ENCODE measurements at regions not wholly inside any gene's neighbourhood (a gene's known extent, or its start where the extent isn't known, plus 50 kb on each side); places are given as distances from the start of the nearest gene placed in this dataset.

DNA sequence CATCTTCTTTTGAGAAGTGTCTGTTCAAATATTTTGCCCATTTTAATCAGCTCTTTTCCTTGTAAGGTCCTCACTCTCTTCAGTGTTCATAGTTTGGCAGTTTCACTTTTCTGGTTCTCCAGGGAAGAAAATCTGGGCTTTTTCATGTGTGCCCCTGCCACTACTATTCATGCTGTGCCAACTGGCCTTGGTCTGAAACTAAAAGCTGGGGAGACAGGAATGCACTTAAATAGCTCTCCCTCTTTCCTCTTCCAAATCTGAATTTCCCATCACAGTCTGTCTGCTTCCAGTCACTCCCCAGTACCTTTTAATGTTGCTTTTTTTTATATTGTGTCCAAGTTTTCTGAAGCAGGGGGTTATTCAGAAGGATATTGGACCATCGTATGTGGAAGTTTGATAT lies 574.3 kb upstream of the POU3F3 start:
- H3K79me2 ChIP-seq (ENCODE audit: insufficient read depth, low read length), result no peaks in the 10 kb centered on the region
- H3K9ac ChIP-seq (ENCODE audit: insufficient read depth, low read length, poor library complexity, severe bottlenecking), result no peak overlapping the region
- H3K4me3 Mint-ChIP-seq, result no peak overlapping the region
- no peaks in the 10 kb centered on the region for H3K36me3 ChIP-seq (replicated peaks in 1 of 2; ENCODE audit: control insufficient read depth in 1 of 2, insufficient read depth in 2 of 2, low read length in 2 of 2)
- DNase-seq, result no peak
- no peak overlapping the region for H3K27ac Mint-ChIP-seq
- H3K4me1 ChIP-seq (ENCODE audit: control insufficient read depth in 1 of 2, insufficient read depth in 2 of 2, low read length in 2 of 2), result no peaks in the 10 kb centered on the region
- H3K4me3 ChIP-seq (replicated peaks in 1 of 3; ENCODE audit: low read depth in 2 of 3, low read length in 3 of 3), result no peak overlapping the region
- peaks cover 0 to 3% (median 0%) of the 10 kb centered on the region in 7 donors for H3K9me3 Mint-ChIP-seq
- H3K36me3 Mint-ChIP-seq, result no peaks in the 10 kb centered on the region
- peaks cover 0 to 10% (median 3%) of the 10 kb centered on the region in 3 donors for H3K27me3 Mint-ChIP-seq (ENCODE audit: low read depth in 3 of 3)
- no peaks in the 10 kb centered on the region for H3K4me1 Mint-ChIP-seq
- WGBS (ENCODE audit: insufficient coverage), result no CpG with 5 or more reads among the region's 1 CpG
- no peak overlapping the region for H3K27ac ChIP-seq (ENCODE audit: low read depth in 1 of 2, low read length in 2 of 2)
- intact Hi-C loops (cut with micrococcal nuclease), result no loop called here
- TF ChIP-seq, protein P1, sequence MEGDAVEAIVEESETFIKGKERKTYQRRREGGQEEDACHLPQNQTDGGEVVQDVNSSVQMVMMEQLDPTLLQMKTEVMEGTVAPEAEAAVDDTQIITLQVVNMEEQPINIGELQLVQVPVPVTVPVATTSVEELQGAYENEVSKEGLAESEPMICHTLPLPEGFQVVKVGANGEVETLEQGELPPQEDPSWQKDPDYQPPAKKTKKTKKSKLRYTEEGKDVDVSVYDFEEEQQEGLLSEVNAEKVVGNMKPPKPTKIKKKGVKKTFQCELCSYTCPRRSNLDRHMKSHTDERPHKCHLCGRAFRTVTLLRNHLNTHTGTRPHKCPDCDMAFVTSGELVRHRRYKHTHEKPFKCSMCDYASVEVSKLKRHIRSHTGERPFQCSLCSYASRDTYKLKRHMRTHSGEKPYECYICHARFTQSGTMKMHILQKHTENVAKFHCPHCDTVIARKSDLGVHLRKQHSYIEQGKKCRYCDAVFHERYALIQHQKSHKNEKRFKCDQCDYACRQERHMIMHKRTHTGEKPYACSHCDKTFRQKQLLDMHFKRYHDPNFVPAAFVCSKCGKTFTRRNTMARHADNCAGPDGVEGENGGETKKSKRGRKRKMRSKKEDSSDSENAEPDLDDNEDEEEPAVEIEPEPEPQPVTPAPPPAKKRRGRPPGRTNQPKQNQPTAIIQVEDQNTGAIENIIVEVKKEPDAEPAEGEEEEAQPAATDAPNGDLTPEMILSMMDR (IDR thresholded peaks at IDR 0.05), result no peak
- no peaks in the 10 kb centered on the region for H3K9me3 ChIP-seq (replicated peaks in 1 of 2; ENCODE audit: control insufficient read depth in 1 of 2, insufficient read depth in 1 of 2, low read length in 2 of 2)
- H3K4me2 ChIP-seq (replicated peaks; ENCODE audit: extremely low read depth, low read length, poor library complexity, severe bottlenecking), result no peak overlapping the region
- no peaks in the 10 kb centered on the region for H3K27me3 ChIP-seq (ENCODE audit: control insufficient read depth in 2 of 2, insufficient read depth in 2 of 2, low read length in 2 of 2)
- H2AFZ ChIP-seq (ENCODE audit: insufficient read depth, low read depth, low read length, poor library complexity, severe bottlenecking), result no peak overlapping the region
- H4K20me1 ChIP-seq (ENCODE audit: insufficient read depth, low read length), result no peaks in the 10 kb centered on the region

DNA sequence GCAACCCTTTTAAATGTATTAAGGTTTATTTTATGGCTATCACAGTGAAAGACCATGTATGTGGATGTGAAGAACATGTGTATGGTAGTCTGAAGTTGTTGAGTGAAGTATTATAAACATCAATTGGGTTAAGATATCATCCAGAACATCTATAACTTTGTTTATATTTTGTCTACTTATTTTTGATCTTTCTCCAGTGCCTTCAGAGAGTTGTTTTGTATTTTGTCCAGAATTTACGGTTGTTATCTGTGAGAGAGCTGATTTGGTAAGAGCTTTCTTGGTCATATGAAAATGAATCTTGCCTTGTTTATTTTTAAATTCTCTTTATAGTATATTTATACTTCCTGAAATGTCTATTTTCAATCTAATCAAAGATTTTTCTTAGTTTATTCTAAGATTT lies 573.7 kb upstream of the POU3F3 start:
- no peak for DNase-seq
- Histone ChIP-seq H2AFZ (ENCODE audit: insufficient read depth, low read depth, low read length, poor library complexity, severe bottlenecking) (no peak overlapping the region), H3K36me3 (replicated peaks in 1 of 2; ENCODE audit: control insufficient read depth in 1 of 2, insufficient read depth in 2 of 2, low read length in 2 of 2) (no peaks in the 10 kb centered on the region), H3K79me2 (ENCODE audit: insufficient read depth, low read length) (no peaks in the 10 kb centered on the region), H3K27me3 (ENCODE audit: control insufficient read depth in 2 of 2, insufficient read depth in 2 of 2, low read length in 2 of 2) (no peaks in the 10 kb centered on the region), H3K9me3 (replicated peaks in 1 of 2; ENCODE audit: control insufficient read depth in 1 of 2, insufficient read depth in 1 of 2, low read length in 2 of 2) (no peaks in the 10 kb centered on the region), H4K20me1 (ENCODE audit: insufficient read depth, low read length) (no peaks in the 10 kb centered on the region), H3K4me2 (replicated peaks; ENCODE audit: extremely low read depth, low read length, poor library complexity, severe bottlenecking) (no peak overlapping the region), H3K4me3 (replicated peaks in 1 of 3; ENCODE audit: low read depth in 2 of 3, low read length in 3 of 3) (no peak overlapping the region), H3K27ac (ENCODE audit: low read depth in 1 of 2, low read length in 2 of 2) (no peak overlapping the region), H3K4me1 (ENCODE audit: control insufficient read depth in 1 of 2, insufficient read depth in 2 of 2, low read length in 2 of 2) (no peaks in the 10 kb centered on the region), H3K9ac (ENCODE audit: insufficient read depth, low read length, poor library complexity, severe bottlenecking) (no peak overlapping the region)
- no peaks in the 10 kb centered on the region for H3K36me3 Mint-ChIP-seq
- peaks cover 0 to 10% (median 3%) of the 10 kb centered on the region in 3 donors for H3K27me3 Mint-ChIP-seq (ENCODE audit: low read depth in 3 of 3)
- no peak overlapping the region for H3K4me3 Mint-ChIP-seq
- peaks cover 0 to 4% (median 0%) of the 10 kb centered on the region in 7 donors for H3K9me3 Mint-ChIP-seq
- TF ChIP-seq, protein P1 (IDR thresholded peaks at IDR 0.05), result no peak
- H3K27ac Mint-ChIP-seq, result no peak overlapping the region
- no peaks in the 10 kb centered on the region for H3K4me1 Mint-ChIP-seq
- WGBS (ENCODE audit: insufficient coverage), result no CpG with 5 or more reads among the region's 1 CpG
- intact Hi-C loops (cut with micrococcal nuclease), result no loop called here
